Sigmoid colon (tissue), 6 donors: ENCODE measurements at regions not wholly inside any gene's neighbourhood (a gene's known extent, or its start where the extent isn't known, plus 50 kb on each side); places are given as distances from the start of the nearest gene placed in this dataset.
A peak's percentile ranks its signal among the peaks of the same experiment; 100 is the strongest.

Source experiments
- DNase-seq: peaks from one replicate; pipeline ENCODE4 v3.0.0-alpha.2; 2019
- H3K27ac ChIP-seq, 4 donors: fragments of 200-600 bp; sonication (generic); one replicate each; pipeline ENCODE4 v1.5.1; 2016 to 2019; ENCODE audit warnings: mild to moderate bottlenecking in 1 of 4
- H3K27me3 ChIP-seq, 3 donors: fragments of 200-600 bp; sonication (generic); one replicate each; pipeline ENCODE4 v1.5.1; 2019; ENCODE audit warnings: mild to moderate bottlenecking in 1 of 3
- H3K36me3 ChIP-seq, 4 donors: fragments of 200-600 bp; sonication (generic); one replicate each; pipeline ENCODE4 v1.5.1; 2016 to 2019
- H3K4me1 ChIP-seq, 4 donors: fragments of 200-600 bp; sonication (generic); one replicate each; pipeline ENCODE4 v1.5.1; 2017 to 2019
- H3K4me3 ChIP-seq, 4 donors: fragments of 200-600 bp; sonication (generic); one replicate each; pipeline ENCODE4 v1.5.1; 2017 to 2019; ENCODE audit warnings: mild to moderate bottlenecking in 2 of 4, moderate library complexity in 1 of 4
- H3K9me3 ChIP-seq, 4 donors: fragments of 200-600 bp in 3 of 4; sonication (generic) in 3 of 4; one replicate each; pipeline versions ENCODE4 v1.5.1 to v1.6.1; 2013 to 2019
- CTCF ChIP-seq, 4 experiments: fragments of 450-650 bp in 3 of 4; fragments of 200-600 bp in 1 of 4; IDR thresholded peaks; one replicate each; pipeline ENCODE4 v1.5.1; 2016 to 2019; ENCODE audit warnings: antibody characterized with exemption in 4 of 4, mild to moderate bottlenecking in 3 of 4, moderate library complexity in 2 of 4
- EP300 ChIP-seq, 4 donors: sonication (generic); formaldehyde crosslinking; IDR thresholded peaks; one replicate each; pipeline ENCODE4 v1.6.1; 2017; ENCODE audit warnings: antibody characterized with exemption in 4 of 4
- POLR2A ChIP-seq, 2 donors: fragments of 450-650 bp; IDR thresholded peaks; one replicate each; pipeline ENCODE4 v1.6.1; 2016; ENCODE audit warnings: antibody characterized with exemption in 2 of 2, mild to moderate bottlenecking in 2 of 2, moderate library complexity in 2 of 2
- POLR2AphosphoS5 ChIP-seq, 4 donors: sonication (generic); formaldehyde crosslinking; IDR thresholded peaks; one replicate each; pipeline ENCODE4 v1.6.1; 2017; ENCODE audit warnings: antibody characterized with exemption in 4 of 4
- WGBS, 2 donors: extraction: QIAGEN DNeasy Blood & Tissue Kit; methylation state at CpG; one replicate each; pipeline ENCODE4 v1.1.7; 2013; 5-methylcytosine and 5-hydroxymethylcytosine counted together
- intact Hi-C: fragments of 100-400 bp; cut with DNase I; formaldehyde crosslinking; loops from one replicate; pipeline ENCODE4 v1.15.1; 2023
- donor health status: healthy with polysubstance abuse.
- donor health status: healthy.

DNA sequence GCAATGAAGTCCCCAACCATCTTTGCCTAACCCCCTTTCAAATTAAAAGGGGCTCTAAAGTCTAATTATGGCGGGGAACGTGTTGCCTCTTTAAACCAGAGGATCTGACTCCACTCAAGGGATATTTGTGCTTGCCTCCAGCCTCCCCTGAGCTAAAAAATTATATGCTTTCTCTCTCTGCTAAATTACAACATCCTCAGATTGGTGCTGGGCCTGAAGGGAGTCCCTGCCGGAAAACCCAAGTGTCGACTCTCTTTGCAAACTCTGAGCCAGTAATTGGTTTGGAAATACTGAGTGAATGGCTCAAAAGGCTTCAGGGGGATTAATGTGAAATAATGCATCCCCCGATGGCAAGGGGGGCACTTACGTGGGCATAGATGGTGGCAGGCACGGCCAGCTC, 208.5 kb upstream of the TNRC6C start:
- peak; percentile 8 for DNase-seq
- Histone ChIP-seq H3K9me3 (no peaks in the 10 kb centered on the region), H3K4me3 (no peak overlapping the region), H3K27ac (no peak overlapping the region), H3K27me3 (no peaks in the 10 kb centered on the region), H3K36me3 (no peaks in the 10 kb centered on the region), H3K4me1 (no peaks in the 10 kb centered on the region)
- WGBS, 2 donors = 85 to 88% methylated on average over 7 of the region's 7 CpGs
- TF ChIP-seq POLR2A (IDR thresholded peaks at IDR 0.05) (no peak), CTCF (IDR thresholded peaks at IDR 0.05) (no peak), POLR2AphosphoS5 (IDR thresholded peaks at IDR 0.05) (no peak), EP300 (IDR thresholded peaks at IDR 0.05) (no peak)
- intact Hi-C loops = no loop called here

DNA sequence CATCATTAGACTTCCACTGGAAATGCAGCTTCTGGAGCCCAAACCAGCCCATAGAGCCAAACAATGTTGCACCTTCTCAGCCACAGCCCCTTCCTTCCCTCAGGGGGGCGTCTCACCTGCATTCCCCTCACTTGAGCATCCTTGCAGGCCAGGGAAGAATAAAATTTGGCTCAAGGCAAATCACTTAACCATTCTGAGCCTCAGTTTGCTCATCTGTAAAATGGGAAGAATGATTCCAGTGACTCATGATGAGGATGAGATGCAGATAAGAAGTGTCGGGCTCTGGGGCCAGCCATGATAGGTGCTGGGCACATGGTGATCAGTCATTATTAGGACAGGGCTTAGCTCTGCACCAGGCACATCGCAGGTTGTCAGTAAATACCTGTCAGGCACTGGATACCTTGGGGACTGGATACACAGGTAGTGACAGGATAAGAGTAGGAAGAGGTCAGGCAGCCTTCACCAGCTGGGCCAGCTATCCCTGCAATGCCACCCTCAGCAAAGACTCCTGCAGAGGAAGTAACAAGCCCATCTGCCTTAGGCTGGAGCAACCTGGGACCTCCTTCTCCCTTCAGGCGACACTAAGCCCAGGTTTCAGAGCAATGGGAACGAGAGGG, 208.0 kb upstream of the TNRC6C start:
- H3K4me1 ChIP-seq = no peaks in the 10 kb centered on the region
- H3K27me3 ChIP-seq = no peaks in the 10 kb centered on the region
- intact Hi-C loops = no loop called here
- DNase-seq = peak; percentile 32
- WGBS, 2 donors = 72 to 85% methylated on average over 5 of the region's 5 CpGs
- H3K36me3 ChIP-seq = no peaks in the 10 kb centered on the region
- no peak overlapping the region for H3K27ac ChIP-seq
- no peak overlapping the region for H3K4me3 ChIP-seq
- H3K9me3 ChIP-seq = no peaks in the 10 kb centered on the region
- TF ChIP-seq CTCF (IDR thresholded peaks at IDR 0.05) = no peak
- TF ChIP-seq POLR2AphosphoS5 (IDR thresholded peaks at IDR 0.05) = no peak
- TF ChIP-seq EP300 (IDR thresholded peaks at IDR 0.05) = no peak
- TF ChIP-seq POLR2A (IDR thresholded peaks at IDR 0.05) = no peak

GRCh38 chr17:77753246-77753645, 205.3 kb upstream of the TNRC6C start:
- TF ChIP-seq POLR2AphosphoS5 (IDR thresholded peaks at IDR 0.05) (no peak), POLR2A (IDR thresholded peaks at IDR 0.05) (no peak), EP300 (IDR thresholded peaks at IDR 0.05) (no peak), CTCF (IDR thresholded peaks at IDR 0.05) (no peak)
- intact Hi-C loops = no loop called here
- Histone ChIP-seq H3K36me3 (no peaks in the 10 kb centered on the region), H3K27me3 (no peaks in the 10 kb centered on the region), H3K9me3 (no peaks in the 10 kb centered on the region), H3K27ac (no peak overlapping the region), H3K4me1 (no peaks in the 10 kb centered on the region), H3K4me3 (no peak overlapping the region)
- DNase-seq = no peak
- 81 to 89% methylated on average over 8 of the region's 8 CpGs for WGBS, 2 donors

GRCh38 chr17:77753691-77754245, 204.7 kb upstream of the TNRC6C start:
- Histone ChIP-seq H3K4me3 (no peak overlapping the region), H3K36me3 (no peaks in the 10 kb centered on the region), H3K9me3 (no peaks in the 10 kb centered on the region), H3K27me3 (no peaks in the 10 kb centered on the region), H3K4me1 (no peaks in the 10 kb centered on the region), H3K27ac (no peak overlapping the region)
- TF ChIP-seq EP300 (IDR thresholded peaks at IDR 0.05) (no peak), POLR2AphosphoS5 (IDR thresholded peaks at IDR 0.05) (no peak), CTCF (IDR thresholded peaks at IDR 0.05) (no peak), POLR2A (IDR thresholded peaks at IDR 0.05) (no peak)
- DNase-seq = peak; percentile 38
- intact Hi-C loops = no loop called here
- WGBS, 2 donors = 89 to 92% methylated on average over 12 of the region's 12 CpGs

DNA sequence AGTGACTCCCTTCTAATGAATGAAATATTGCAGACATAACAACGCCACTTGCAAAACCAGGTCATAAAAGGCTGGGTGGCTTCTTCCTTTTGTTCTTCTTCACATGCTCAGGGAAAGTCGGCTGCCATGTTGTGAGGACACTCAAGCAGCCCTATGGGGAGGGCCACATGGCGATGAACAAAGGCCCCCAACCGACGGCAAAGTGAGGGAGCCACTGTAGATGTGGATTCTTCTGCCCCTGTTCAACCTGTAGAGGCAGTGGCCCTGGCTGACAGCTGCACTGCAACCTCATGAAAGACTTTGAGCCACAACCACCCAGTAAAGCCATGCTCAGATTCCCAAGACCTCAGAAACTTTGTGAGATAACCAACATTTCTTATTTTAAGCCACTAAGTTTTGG, 203.5 kb upstream of the TNRC6C start:
- 90 to 93% methylated on average over 5 of the region's 5 CpGs for WGBS, 2 donors
- TF ChIP-seq EP300 (IDR thresholded peaks at IDR 0.05) (no peak), POLR2AphosphoS5 (IDR thresholded peaks at IDR 0.05) (no peak), CTCF (IDR thresholded peaks at IDR 0.05) (no peak)

More for the DNA sequence above, 203.5 kb upstream of the TNRC6C start:
- Histone ChIP-seq H3K4me1 (no peaks in the 10 kb centered on the region), H3K9me3 (no peaks in the 10 kb centered on the region), H3K27me3 (no peaks in the 10 kb centered on the region), H3K27ac (no peak overlapping the region), H3K4me3 (no peak overlapping the region), H3K36me3 (no peaks in the 10 kb centered on the region)
- DNase-seq = no peak
- intact Hi-C loops = no loop called here
